H4 (cell line): ENCODE measurements at regions not wholly inside any gene's neighbourhood (a gene's known extent, or its start where the extent isn't known, plus 50 kb on each side); places are given as distances from the start of the nearest gene placed in this dataset.
A peak's percentile ranks its signal among the peaks of the same experiment; 100 is the strongest.

Source experiments
- DNase-seq: peaks from one replicate; pipeline ENCODE4 v3.0.0-alpha.2; 2015; ENCODE audit warnings: low spot score

GRCh38 chr14:55938249-55938791 lies 179.9 kb upstream of the PELI2 start:
- peak; percentile 77 for DNase-seq

GRCh38 chr14:55942076-55942654 lies 176.0 kb upstream of the PELI2 start:
- no peak for DNase-seq

DNA sequence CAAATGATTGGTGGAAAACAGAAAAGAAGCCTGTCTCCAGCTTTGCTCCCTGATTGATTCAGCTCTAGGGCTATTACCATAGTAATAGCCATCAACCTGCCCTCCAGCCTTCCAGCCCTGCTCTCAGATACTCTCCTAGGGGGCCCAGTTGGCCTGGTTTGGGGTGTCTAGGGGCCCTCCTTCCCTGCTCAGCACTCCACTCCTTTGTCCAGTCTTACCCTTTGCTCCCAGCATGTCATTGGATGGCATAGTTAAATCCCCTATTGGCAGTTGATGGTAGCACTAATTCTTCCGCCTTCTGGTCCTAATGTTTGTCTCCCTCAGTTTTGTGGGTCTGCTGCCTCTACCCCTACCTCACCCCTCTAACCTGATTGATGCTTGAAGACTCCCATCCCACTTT lies 175.4 kb upstream of the PELI2 start:
- DNase-seq, result no peak

DNA sequence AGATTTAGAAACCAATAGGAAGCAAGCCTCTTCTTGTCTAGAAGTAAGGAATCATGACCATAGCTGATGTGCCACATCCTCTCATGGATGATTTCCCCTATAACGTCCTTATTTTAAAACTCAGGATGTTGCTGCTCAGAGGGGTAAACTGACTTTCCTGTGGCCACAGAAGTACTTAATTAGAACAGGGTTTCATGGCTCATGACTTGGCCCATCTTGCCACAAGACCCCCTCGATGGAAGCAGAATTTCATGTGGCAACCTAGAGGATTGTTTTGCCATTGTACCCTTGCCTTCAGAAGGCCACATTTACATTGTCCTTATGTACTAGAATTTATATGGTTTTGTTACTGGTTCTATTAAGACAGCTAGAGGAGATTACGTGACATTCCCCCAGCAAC lies 173.5 kb upstream of the PELI2 start:
- no peak for DNase-seq

DNA sequence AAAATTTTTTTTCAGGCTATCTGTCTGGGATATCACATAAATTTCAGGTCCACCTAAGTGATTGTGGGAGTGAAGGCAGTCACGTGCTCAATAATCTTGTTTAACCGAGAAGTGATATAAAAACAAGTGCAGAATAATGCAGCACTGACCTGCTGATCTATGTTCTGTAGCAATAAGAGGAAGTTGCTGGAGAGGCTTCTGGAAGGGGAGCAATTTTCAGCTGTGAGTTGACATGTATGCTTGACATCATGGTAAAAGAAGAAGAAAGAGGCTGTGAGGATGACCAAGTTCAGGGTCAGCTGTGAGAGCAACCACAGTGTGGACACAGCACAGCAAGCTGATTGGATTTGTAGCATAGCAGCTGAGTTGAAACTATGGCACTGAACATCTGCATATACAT lies 172.0 kb upstream of the PELI2 start:
- DNase-seq, result no peak

DNA sequence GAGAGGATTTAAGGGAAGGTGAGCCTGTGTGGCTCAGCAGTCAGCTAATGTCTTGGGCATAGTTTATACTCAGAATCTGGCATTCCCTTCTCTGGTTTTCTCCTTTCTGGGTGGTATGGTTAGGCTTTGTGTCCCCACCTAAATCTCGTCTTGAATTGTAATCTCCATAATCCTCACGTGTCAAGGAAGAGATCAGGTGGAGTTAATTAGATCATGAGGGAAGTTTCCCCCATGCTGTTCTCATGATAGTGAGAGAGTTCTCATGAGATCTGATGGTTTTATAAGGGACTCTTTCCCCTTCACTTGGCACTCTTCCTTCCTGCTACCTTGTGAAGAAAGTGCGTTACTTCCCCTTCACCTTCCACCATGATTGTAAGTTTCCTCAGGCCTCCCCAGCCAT lies 169.8 kb upstream of the PELI2 start:
- no peak for DNase-seq

GRCh38 chr14:55949708-55950107 lies 168.5 kb upstream of the PELI2 start:
- DNase-seq, result no peak

GRCh38 chr14:55950135-55950534 lies 168.1 kb upstream of the PELI2 start:
- no peak for DNase-seq

GRCh38 chr14:55951341-55952206 lies 166.6 kb upstream of the PELI2 start:
- DNase-seq, result no peak

GRCh38 chr14:55954108-55954507 lies 164.1 kb upstream of the PELI2 start:
- no peak for DNase-seq

DNA sequence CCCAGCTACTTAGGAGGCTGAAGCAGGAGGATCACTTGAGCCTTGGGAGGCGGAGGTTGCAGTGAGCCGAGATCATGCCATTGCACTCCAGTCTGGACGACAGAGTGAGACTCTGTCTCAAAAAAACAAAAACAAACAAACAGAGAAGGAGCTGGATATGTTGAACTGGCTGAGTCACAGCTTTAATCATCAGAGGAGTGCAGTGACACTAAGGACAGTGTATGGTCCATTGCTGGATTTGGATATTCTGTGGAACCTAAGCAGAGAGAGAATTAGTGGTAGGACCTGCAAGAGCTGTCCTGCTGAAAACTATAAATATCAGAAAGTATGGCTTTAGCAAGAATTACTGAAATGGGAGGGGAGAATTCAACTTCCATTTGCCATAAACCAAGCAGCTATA lies 163.0 kb upstream of the PELI2 start:
- DNase-seq, result no peak

GRCh38 chr14:55957950-55958349 lies 160.3 kb upstream of the PELI2 start:
- no peak for DNase-seq

- no peak for DNase-seq
These were observed 154.9 kb upstream of the PELI2 start for GRCh38 chr14:55963295-55963694.

DNA sequence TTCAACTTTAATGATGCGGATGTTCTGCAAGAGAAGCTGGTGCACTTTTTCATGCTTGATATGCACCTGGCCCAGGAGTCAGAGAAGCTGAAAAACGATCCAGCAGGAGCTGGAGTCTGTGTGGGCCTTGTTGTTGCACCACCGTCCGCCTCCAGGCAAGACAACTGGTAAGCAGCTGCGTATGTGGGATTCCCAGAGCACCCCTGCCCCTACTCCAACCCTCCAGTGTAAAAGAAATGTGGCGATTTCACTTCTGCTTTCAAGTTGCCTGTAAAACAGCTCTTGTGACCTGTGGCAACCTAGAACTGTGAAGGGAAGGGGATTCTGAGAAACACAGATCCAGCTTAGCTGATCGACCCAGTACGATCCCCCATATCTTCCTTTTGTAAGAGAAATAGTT lies 154.1 kb upstream of the PELI2 start:
- DNase-seq, result no peak

DNA sequence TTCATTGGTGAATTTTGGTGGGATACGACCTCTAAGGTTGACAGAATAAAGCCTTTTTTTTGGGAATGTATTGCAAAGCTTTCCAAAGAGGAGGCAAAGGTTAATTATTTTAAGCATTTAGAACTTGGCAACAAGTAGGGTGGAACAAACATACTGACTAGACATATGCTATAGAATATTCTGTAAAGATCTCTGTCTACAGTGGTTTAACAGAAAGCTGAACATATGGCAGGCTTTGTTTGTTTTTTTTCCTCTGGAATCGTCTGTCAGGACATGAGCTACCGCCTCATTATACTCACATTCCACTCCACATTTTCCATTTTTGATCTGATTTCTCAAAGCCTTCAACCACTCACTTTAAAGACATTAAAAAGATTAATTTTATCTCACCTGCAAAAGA lies 153.4 kb upstream of the PELI2 start:
- no peak for DNase-seq

DNA sequence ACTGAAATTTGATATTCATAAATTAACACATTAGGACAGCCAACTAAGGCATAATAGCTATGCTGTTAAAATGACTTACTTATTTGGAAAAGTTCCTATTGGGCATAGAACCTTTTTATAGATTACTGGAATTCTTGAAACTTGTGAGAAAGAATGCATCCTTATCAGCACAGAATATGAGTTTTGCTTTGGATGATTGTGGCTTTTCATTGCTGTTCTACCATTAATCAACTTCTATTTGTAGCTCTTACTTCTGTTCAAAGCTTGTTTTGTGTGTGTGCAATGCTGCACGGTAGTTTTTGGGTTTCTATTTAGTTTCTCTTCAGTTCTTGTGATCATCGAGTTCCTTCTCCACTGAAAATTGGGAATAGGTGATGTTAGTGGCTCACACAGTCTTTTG lies 152.4 kb upstream of the PELI2 start:
- no peak for DNase-seq

DNA sequence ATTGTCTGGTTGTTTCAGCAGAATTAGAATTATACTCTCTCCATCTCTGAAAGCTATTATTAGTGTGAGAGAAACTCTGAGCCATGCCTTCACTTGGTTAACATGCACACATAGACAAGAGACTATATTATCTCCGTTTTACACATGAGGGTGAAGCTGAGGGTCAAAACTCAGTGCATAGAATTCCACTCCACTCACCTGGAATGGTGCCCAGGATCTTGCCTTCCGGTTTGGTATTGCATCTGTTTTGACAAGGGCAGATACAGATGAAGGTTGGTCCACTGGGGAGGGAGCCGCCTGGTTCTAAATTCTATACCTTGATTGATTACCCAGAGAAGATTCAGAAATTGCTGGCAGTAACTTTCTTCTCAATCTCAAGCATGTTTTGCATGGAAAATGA lies 149.5 kb upstream of the PELI2 start:
- DNase-seq, result no peak

GRCh38 chr14:55973285-55973800 lies 144.9 kb upstream of the PELI2 start:
- no peak for DNase-seq

GRCh38 chr14:55973911-55974630 lies 144.1 kb upstream of the PELI2 start:
- DNase-seq, result no peak

DNA sequence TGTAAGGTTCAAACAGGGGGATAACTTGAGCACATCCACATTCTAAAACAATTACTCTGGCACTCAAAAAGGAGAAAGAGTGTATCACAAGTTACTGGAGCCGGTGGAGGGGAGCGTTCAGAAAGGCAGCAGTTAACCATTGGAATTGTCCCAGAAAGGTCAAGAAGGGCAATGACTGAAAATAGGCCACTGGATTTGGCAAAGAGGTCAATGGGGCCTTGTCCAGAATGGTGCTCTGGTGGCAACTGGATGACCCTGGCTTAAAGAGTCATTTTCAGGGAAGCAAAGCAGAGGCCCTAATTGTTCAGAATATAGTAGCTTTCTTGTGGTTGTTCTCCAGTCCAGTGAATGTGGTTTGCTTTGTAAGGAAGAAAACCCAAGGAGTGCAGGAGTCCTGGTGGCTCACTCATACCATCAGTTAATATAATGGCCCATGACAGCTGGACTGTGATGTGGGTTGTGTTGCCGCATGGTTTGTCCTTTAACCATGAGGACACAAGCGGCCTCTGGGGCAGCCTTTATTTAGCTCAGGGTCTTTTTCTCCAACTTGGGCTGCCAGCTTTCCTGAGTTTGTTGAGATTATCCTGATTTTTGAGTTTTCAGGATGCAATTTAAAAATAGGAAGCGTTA lies 142.8 kb upstream of the PELI2 start:
- DNase-seq, result no peak

- DNase-seq, result no peak
These were observed 142.0 kb upstream of the PELI2 start for GRCh38 chr14:55976219-55976618.

DNA sequence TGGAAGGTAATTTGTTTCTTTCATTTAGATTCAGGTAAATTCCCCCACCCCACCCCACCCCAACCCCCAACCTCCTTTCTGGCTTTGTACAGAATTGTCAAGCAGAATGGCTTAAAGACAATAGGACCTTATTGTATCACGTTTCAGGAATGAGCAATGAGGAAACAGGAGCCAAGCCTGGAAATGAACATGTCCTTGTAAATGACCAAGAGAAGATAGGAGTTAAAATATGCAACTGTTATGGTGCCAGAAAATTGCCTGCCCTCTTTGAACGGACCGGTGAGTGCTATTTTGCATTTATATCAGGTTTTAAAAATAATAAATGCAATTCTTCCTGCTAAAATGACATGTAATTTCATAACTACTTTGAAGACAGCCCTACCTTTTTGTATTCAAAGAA lies 141.6 kb upstream of the PELI2 start:
- DNase-seq, result no peak
